GM21515 (cell line): ENCODE measurements at regions not wholly inside any gene's neighbourhood (a gene's known extent, or its start where the extent isn't known, plus 50 kb on each side); places are given as distances from the start of the nearest gene placed in this dataset.

Experiments used
- ATAC-seq: cut with Tn5 transposase; IDR thresholded peaks from one replicate; pipeline ENCODE4 v1.9.1; 2021; ENCODE audit not compliant: unreplicated experiment

GRCh38 chr12:65651060-65651459 is 173.2 kb upstream of the HMGA2 start:
- ATAC-seq = no peak

- ATAC-seq = no peak
These were observed 171.0 kb upstream of the HMGA2 start for GRCh38 chr12:65653321-65653720.

GRCh38 chr12:65653946-65654629 is 170.2 kb upstream of the HMGA2 start:
- ATAC-seq = no peak

- ATAC-seq = no peak
These were observed 169.2 kb upstream of the HMGA2 start for GRCh38 chr12:65655074-65655493.

- no peak for ATAC-seq
These were observed 168.0 kb upstream of the HMGA2 start for GRCh38 chr12:65656156-65656882.

- no peak for ATAC-seq
These were observed 167.4 kb upstream of the HMGA2 start for GRCh38 chr12:65656891-65657351.

GRCh38 chr12:65657635-65658034 is 166.6 kb upstream of the HMGA2 start:
- ATAC-seq = no peak

- ATAC-seq = no peak
These were observed 165.9 kb upstream of the HMGA2 start for GRCh38 chr12:65658360-65658759.

- ATAC-seq = no peak
These were observed 164.6 kb upstream of the HMGA2 start for GRCh38 chr12:65659681-65660080.

- ATAC-seq = no peak
These were observed 164.2 kb upstream of the HMGA2 start for GRCh38 chr12:65660096-65660495.

GRCh38 chr12:65660836-65661235 is 163.4 kb upstream of the HMGA2 start:
- no peak for ATAC-seq

GRCh38 chr12:65662590-65662989 is 161.7 kb upstream of the HMGA2 start:
- ATAC-seq = no peak

GRCh38 chr12:65663097-65663496 is 161.2 kb upstream of the HMGA2 start:
- ATAC-seq = no peak

GRCh38 chr12:65663648-65664047 is 160.6 kb upstream of the HMGA2 start:
- ATAC-seq = no peak

GRCh38 chr12:65664715-65665250 is 159.5 kb upstream of the HMGA2 start:
- no peak for ATAC-seq

GRCh38 chr12:65665817-65666216 is 158.5 kb upstream of the HMGA2 start:
- no peak for ATAC-seq

GRCh38 chr12:65666876-65667275 is 157.4 kb upstream of the HMGA2 start:
- no peak for ATAC-seq

GRCh38 chr12:65667932-65668331 is 156.4 kb upstream of the HMGA2 start:
- no peak for ATAC-seq

- ATAC-seq = no peak
These were observed 155.1 kb upstream of the HMGA2 start for GRCh38 chr12:65668981-65669695.

GRCh38 chr12:65670775-65671174 is 153.5 kb upstream of the HMGA2 start:
- no peak for ATAC-seq

- no peak for ATAC-seq
These were observed 151.8 kb upstream of the HMGA2 start for GRCh38 chr12:65672441-65672840.
